ENCODE measurements at regions not wholly inside any gene's neighbourhood (a gene's known extent, or its start where the extent isn't known, plus 50 kb on each side); places are given as distances from the start of the nearest gene placed in this dataset.

GRCh38 chrX:45768666-45769236 lies 568.1 kb upstream of the DIPK2B start:
- peak overlapping the region; percentile 83 for H3K4me3 ChIP-seq (ENCODE audit: control insufficient read depth, low read depth, low read length)
- DNase-seq (ENCODE audit: low read depth): no peak
- TF ChIP-seq CTCF (conservative IDR thresholded peaks at IDR 0.05; ENCODE audit: control insufficient read depth, insufficient read depth, low read depth, low read length): no peak

- peak; percentile 55 for DNase-seq (ENCODE audit: low read depth)
- TF ChIP-seq CTCF (conservative IDR thresholded peaks at IDR 0.05; ENCODE audit: control insufficient read depth, insufficient read depth, low read depth, low read length): no peak
- peak overlapping the region; percentile 83 for H3K4me3 ChIP-seq (ENCODE audit: control insufficient read depth, low read depth, low read length)
Observed at GRCh38 chrX:45766981-45767501, 566.4 kb upstream of the DIPK2B start.

GRCh38 chrX:45765767-45766166 lies 565.1 kb upstream of the DIPK2B start:
- peak overlapping the region; percentile 83 for H3K4me3 ChIP-seq (ENCODE audit: control insufficient read depth, low read depth, low read length)
- no peak for TF ChIP-seq CTCF (conservative IDR thresholded peaks at IDR 0.05; ENCODE audit: control insufficient read depth, insufficient read depth, low read depth, low read length)
- no peak for DNase-seq (ENCODE audit: low read depth)

- no peak for TF ChIP-seq CTCF (conservative IDR thresholded peaks at IDR 0.05; ENCODE audit: control insufficient read depth, insufficient read depth, low read depth, low read length)
- DNase-seq (ENCODE audit: low read depth): no peak
- H3K4me3 ChIP-seq (ENCODE audit: control insufficient read depth, low read depth, low read length): peak overlapping the region; percentile 83
Observed at GRCh38 chrX:45765281-45765680, 564.6 kb upstream of the DIPK2B start.

- no peak for TF ChIP-seq CTCF (conservative IDR thresholded peaks at IDR 0.05; ENCODE audit: control insufficient read depth, insufficient read depth, low read depth, low read length)
- H3K4me3 ChIP-seq (ENCODE audit: control insufficient read depth, low read depth, low read length): peak overlapping the region; percentile 11
- DNase-seq (ENCODE audit: low read depth): no peak
Observed at GRCh38 chrX:45762699-45763647, 562.3 kb upstream of the DIPK2B start.

GRCh38 chrX:45761920-45762319 lies 561.2 kb upstream of the DIPK2B start:
- TF ChIP-seq CTCF (conservative IDR thresholded peaks at IDR 0.05; ENCODE audit: control insufficient read depth, insufficient read depth, low read depth, low read length): no peak
- H3K4me3 ChIP-seq (ENCODE audit: control insufficient read depth, low read depth, low read length): no peak overlapping the region
- DNase-seq (ENCODE audit: low read depth): no peak
